ENCODE measurements at regions not wholly inside any gene's neighbourhood (a gene's known extent, or its start where the extent isn't known, plus 50 kb on each side); places are given as distances from the start of the nearest gene placed in this dataset.
A peak's percentile ranks its signal among the peaks of the same experiment; 100 is the strongest.

DNA sequence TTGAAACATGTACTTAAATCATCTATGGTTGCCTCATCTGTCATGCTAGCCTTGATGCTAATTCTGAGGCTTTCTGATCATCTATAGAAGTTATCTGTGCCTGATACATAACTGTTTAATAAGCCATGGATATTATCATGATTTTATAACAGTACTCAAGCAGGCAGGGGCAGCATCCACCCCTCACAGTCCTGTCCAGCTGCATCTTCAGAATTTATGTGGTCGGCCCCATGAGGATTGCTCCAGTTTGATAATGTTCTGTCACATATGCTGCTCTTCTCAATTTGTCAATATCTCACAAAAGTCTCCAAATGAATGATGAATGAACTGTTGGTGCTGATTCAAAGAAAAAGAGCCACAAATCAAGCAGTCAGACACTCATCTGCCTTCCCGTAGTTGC lies 335.1 kb upstream of the POM121L12 start:
- Histone ChIP-seq H3K4me1 (ENCODE audit: control insufficient read depth, insufficient read depth, low read length) (no peaks in the 10 kb centered on the region), H3K4me3 (ENCODE audit: low read length) (no peak overlapping the region), H3K27ac (ENCODE audit: low read length) (no peak overlapping the region), H3K27me3 (ENCODE audit: control insufficient read depth, insufficient read depth) (no peaks in the 10 kb centered on the region), H3K9me3 (ENCODE audit: control insufficient read depth, low read length) (no peaks in the 10 kb centered on the region)
- no peak for ATAC-seq
- intact Hi-C loops (cut with DNase I) = no loop called here
- no peak for DNase-seq
- 34% methylated on average over 2 of the region's 2 CpGs for WGBS

DNA sequence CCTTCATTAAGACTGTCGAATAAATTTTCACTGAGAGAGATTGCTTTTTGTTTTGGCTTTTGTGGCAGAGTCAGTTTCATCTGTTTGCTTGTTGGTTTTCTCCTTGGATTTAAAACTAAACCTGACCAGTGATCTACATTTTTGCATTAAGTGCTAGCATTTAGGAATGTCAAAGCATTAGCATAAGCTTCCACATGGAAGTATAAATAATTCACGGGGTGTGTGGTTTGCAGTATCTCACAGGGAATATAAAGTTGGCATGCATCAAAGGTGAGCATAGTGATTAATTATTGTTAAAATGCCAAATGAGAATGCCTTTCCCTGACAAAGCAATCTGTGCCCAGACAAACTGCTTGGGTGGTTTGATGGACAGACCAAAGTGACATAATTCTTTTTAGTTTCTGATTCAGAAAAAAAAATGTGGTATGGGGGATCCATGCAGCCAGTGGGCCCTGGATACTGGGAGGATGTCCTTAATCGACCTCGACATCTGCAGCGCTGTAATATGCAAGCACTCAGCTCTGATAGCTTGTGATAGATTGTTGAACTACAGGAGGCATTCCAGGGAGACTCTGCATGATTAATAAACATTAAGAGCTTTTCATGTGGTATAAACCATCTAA lies 339.3 kb upstream of the POM121L12 start:
- WGBS = 52% methylated on average over 5 of the region's 5 CpGs
- no peak overlapping the region for H3K4me3 ChIP-seq (ENCODE audit: low read length)
- no peaks in the 10 kb centered on the region for H3K27me3 ChIP-seq (ENCODE audit: control insufficient read depth, insufficient read depth)
- ATAC-seq (no peak), DNase-seq (no peak)
- H3K4me1 ChIP-seq (ENCODE audit: control insufficient read depth, insufficient read depth, low read length) = no peaks in the 10 kb centered on the region
- intact Hi-C loops (cut with DNase I) = no loop called here
- H3K27ac ChIP-seq (ENCODE audit: low read length) = no peak overlapping the region
- no peaks in the 10 kb centered on the region for H3K9me3 ChIP-seq (ENCODE audit: control insufficient read depth, low read length)

DNA sequence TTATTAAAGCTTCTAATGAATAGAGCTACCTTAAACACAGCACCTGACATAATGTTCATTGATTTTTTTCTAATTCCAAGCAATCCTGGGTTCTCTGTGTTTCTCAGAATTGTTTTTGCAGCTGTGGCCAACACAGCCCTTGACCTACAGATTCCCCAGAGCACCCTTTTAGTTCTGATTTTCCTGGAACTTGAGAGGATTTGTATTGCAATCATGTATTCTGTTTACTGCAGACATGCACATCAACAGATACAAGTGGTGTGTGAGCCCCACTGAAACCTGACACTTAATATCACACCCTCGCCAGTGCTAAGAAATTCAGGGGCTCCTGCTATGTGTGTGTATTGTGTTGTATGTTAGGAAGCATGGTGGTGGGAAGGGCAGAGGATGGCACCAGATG lies 344.2 kb upstream of the POM121L12 start:
- H3K4me1 ChIP-seq (ENCODE audit: control insufficient read depth, insufficient read depth, low read length) = no peaks in the 10 kb centered on the region
- no peak for DNase-seq
- intact Hi-C loops (cut with DNase I) = no loop called here
- H3K9me3 ChIP-seq (ENCODE audit: control insufficient read depth, low read length) = no peaks in the 10 kb centered on the region
- no peak overlapping the region for H3K27ac ChIP-seq (ENCODE audit: low read length)
- H3K4me3 ChIP-seq (ENCODE audit: low read length) = no peak overlapping the region
- 55% methylated on average over 1 of the region's 1 CpG for WGBS
- ATAC-seq = no peak
- no peaks in the 10 kb centered on the region for H3K27me3 ChIP-seq (ENCODE audit: control insufficient read depth, insufficient read depth)

DNA sequence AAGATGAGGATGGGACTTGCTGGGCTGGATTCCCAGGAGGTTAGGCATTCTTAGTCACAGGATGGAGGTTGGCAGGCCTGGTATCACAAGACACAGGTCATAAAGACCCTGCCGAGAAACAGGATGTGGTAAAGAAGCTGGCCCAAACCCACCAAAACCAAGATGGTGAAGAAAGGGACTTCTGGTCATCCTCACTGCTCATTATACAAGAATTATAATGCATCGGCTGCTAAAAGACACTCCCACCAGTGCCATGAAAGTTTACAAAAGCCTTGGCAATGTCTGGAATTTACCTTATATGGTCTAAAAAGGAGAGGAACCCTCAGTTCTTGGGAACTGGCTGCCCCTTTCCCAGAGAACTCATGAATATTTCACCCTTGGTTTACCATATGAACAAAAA lies 345.5 kb upstream of the POM121L12 start:
- Histone ChIP-seq H3K27ac (ENCODE audit: low read length) (no peak overlapping the region), H3K27me3 (ENCODE audit: control insufficient read depth, insufficient read depth) (no peaks in the 10 kb centered on the region), H3K4me3 (ENCODE audit: low read length) (no peak overlapping the region), H3K4me1 (ENCODE audit: control insufficient read depth, insufficient read depth, low read length) (no peaks in the 10 kb centered on the region), H3K9me3 (ENCODE audit: control insufficient read depth, low read length) (no peaks in the 10 kb centered on the region)
- intact Hi-C loops (cut with DNase I) = no loop called here
- WGBS = 79% methylated on average over 2 of the region's 2 CpGs
- ATAC-seq = no peak
- DNase-seq = no peak

GRCh38 chr7:52685333-52685732 lies 350.1 kb upstream of the POM121L12 start:
- ATAC-seq = no peak
- intact Hi-C loops (cut with DNase I) = no loop called here
- Histone ChIP-seq H3K27ac (ENCODE audit: low read length) (no peak overlapping the region), H3K4me3 (ENCODE audit: low read length) (no peak overlapping the region), H3K4me1 (ENCODE audit: control insufficient read depth, insufficient read depth, low read length) (no peaks in the 10 kb centered on the region), H3K27me3 (ENCODE audit: control insufficient read depth, insufficient read depth) (no peaks in the 10 kb centered on the region), H3K9me3 (ENCODE audit: control insufficient read depth, low read length) (no peaks in the 10 kb centered on the region)
- no peak for DNase-seq
- 64% methylated on average over 3 of the region's 3 CpGs for WGBS

DNA sequence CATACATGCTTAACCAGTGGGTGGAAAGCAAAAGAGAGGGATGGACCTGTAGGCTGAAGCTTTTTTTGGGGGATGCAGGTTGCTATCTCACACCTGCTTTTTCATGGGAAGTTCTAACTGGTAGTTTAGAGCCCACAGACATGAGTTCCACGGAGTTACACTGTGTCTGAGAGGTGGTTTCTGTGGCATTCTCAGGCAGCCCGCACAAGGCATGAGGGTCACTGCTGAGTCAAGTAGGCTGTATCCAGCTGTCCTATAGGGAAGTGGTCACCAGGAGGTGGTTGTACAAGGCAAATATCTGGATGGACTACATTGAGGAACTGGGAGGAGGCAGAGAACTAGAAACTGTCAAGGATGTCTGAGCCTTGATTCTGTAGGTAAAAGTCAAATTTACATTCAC lies 351.0 kb upstream of the POM121L12 start:
- no peak for DNase-seq
- no peaks in the 10 kb centered on the region for H3K9me3 ChIP-seq (ENCODE audit: control insufficient read depth, low read length)
- 73% methylated on average over 2 of the region's 2 CpGs for WGBS
- intact Hi-C loops (cut with DNase I) = no loop called here
- no peak for ATAC-seq
- H3K27me3 ChIP-seq (ENCODE audit: control insufficient read depth, insufficient read depth) = no peaks in the 10 kb centered on the region
- no peaks in the 10 kb centered on the region for H3K4me1 ChIP-seq (ENCODE audit: control insufficient read depth, insufficient read depth, low read length)
- H3K27ac ChIP-seq (ENCODE audit: low read length) = no peak overlapping the region
- H3K4me3 ChIP-seq (ENCODE audit: low read length) = no peak overlapping the region

DNA sequence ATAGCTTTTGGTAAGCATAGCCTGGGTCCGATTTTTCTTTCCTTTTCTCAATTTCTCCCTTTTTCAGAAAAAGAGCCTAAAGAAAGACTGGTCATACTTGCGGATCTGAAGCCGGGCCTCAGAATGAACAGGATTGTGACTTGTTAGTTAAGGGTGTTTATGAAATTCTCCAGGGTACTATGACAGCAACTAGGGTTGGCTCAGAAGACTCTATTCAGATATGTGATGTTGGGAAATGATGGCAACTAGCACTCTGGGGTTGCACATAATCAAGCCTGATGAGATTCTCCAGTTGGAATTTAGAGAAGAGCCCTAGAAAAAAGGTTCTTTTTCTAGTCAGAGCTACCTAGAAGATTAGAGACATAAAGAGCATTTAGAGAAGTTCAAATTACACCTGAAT lies 352.4 kb upstream of the POM121L12 start:
- Histone ChIP-seq H3K4me3 (ENCODE audit: low read length) (no peak overlapping the region), H3K27me3 (ENCODE audit: control insufficient read depth, insufficient read depth) (no peaks in the 10 kb centered on the region), H3K27ac (ENCODE audit: low read length) (no peak overlapping the region), H3K9me3 (ENCODE audit: control insufficient read depth, low read length) (no peaks in the 10 kb centered on the region), H3K4me1 (ENCODE audit: control insufficient read depth, insufficient read depth, low read length) (no peaks in the 10 kb centered on the region)
- intact Hi-C loops (cut with DNase I) = no loop called here
- peak in 1 of 2 donors; percentile 61 for ATAC-seq
- DNase-seq = no peak
- 50% methylated on average over 3 of the region's 3 CpGs for WGBS

- Histone ChIP-seq H3K27me3 (ENCODE audit: control insufficient read depth, insufficient read depth) (no peaks in the 10 kb centered on the region), H3K27ac (ENCODE audit: low read length) (no peak overlapping the region), H3K4me1 (ENCODE audit: control insufficient read depth, insufficient read depth, low read length) (no peaks in the 10 kb centered on the region), H3K4me3 (ENCODE audit: low read length) (no peak overlapping the region), H3K9me3 (ENCODE audit: control insufficient read depth, low read length) (no peaks in the 10 kb centered on the region)
- intact Hi-C loops (cut with DNase I) = no loop called here
- no peak for ATAC-seq
- 59% methylated on average over 4 of the region's 4 CpGs for WGBS
- no peak for DNase-seq
These were observed 364.7 kb upstream of the POM121L12 start for GRCh38 chr7:52670608-52671225.

DNA sequence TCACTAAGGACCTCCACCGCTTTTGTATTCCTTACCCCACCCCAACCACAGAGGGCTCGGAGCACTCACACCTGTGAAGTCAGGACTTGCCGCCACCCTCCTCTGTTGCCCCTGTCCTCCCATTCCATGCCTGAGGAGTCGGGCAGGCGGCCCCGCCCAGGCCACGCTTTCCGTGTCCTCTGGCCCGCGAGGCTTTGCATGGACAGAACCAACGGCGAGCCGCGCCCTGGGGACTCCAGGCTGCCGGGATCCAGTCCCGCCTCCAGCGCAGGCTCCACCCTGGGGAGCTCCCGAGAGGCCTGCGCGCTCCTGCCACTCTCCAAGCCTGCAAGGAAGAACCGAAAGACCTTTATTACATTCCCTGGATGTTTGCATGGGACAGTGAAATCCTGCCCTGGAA lies 366.4 kb upstream of the POM121L12 start:
- DNase-seq = peak in 1 of 3 donors; percentile 25
- Histone ChIP-seq H3K4me1 (ENCODE audit: control insufficient read depth, insufficient read depth, low read length) (no peaks in the 10 kb centered on the region), H3K9me3 (ENCODE audit: control insufficient read depth, low read length) (no peaks in the 10 kb centered on the region), H3K4me3 (ENCODE audit: low read length) (no peak overlapping the region), H3K27ac (ENCODE audit: low read length) (no peak overlapping the region), H3K27me3 (ENCODE audit: control insufficient read depth, insufficient read depth) (no peaks in the 10 kb centered on the region)
- WGBS = 97% methylated on average over 21 of the region's 21 CpGs
- no peak for ATAC-seq
- intact Hi-C loops (cut with DNase I) = no loop called here

GRCh38 chr7:52668435-52668834 lies 367.0 kb upstream of the POM121L12 start:
- Histone ChIP-seq H3K9me3 (ENCODE audit: control insufficient read depth, low read length) (no peaks in the 10 kb centered on the region), H3K27ac (ENCODE audit: low read length) (no peak overlapping the region), H3K4me1 (ENCODE audit: control insufficient read depth, insufficient read depth, low read length) (no peaks in the 10 kb centered on the region), H3K4me3 (ENCODE audit: low read length) (no peak overlapping the region), H3K27me3 (ENCODE audit: control insufficient read depth, insufficient read depth) (no peaks in the 10 kb centered on the region)
- no peak for ATAC-seq
- intact Hi-C loops (cut with DNase I) = no loop called here
- 94% methylated on average over 17 of the region's 17 CpGs for WGBS
- peak in 1 of 3 donors; percentile 31 for DNase-seq

GRCh38 chr7:52659178-52659577 lies 376.3 kb upstream of the POM121L12 start:
- intact Hi-C loops (cut with DNase I) = no loop called here
- Histone ChIP-seq H3K27me3 (ENCODE audit: control insufficient read depth, insufficient read depth) (no peaks in the 10 kb centered on the region), H3K4me1 (ENCODE audit: control insufficient read depth, insufficient read depth, low read length) (no peaks in the 10 kb centered on the region), H3K4me3 (ENCODE audit: low read length) (no peak overlapping the region), H3K9me3 (ENCODE audit: control insufficient read depth, low read length) (no peaks in the 10 kb centered on the region), H3K27ac (ENCODE audit: low read length) (no peak overlapping the region)
- WGBS = 72% methylated on average over 3 of the region's 3 CpGs
- ATAC-seq (no peak), DNase-seq (no peak)

- ATAC-seq (no peak), DNase-seq (no peak)
- H3K27ac ChIP-seq (ENCODE audit: low read length) = no peak overlapping the region
- H3K4me3 ChIP-seq (ENCODE audit: low read length) = no peak overlapping the region
- H3K4me1 ChIP-seq (ENCODE audit: control insufficient read depth, insufficient read depth, low read length) = no peaks in the 10 kb centered on the region
- 60% methylated on average over 3 of the region's 3 CpGs for WGBS
- H3K27me3 ChIP-seq (ENCODE audit: control insufficient read depth, insufficient read depth) = no peaks in the 10 kb centered on the region
- H3K9me3 ChIP-seq (ENCODE audit: control insufficient read depth, low read length) = no peaks in the 10 kb centered on the region
- intact Hi-C loops (cut with DNase I) = no loop called here
These were observed 379.3 kb upstream of the POM121L12 start for GRCh38 chr7:52656098-52656497.
